SK-N-SH (cell line): ENCODE measurements at regions not wholly inside any gene's neighbourhood (a gene's known extent, or its start where the extent isn't known, plus 50 kb on each side); places are given as distances from the start of the nearest gene placed in this dataset.

Experiments
- EZH2phosphoT487 ChIP-seq: fragments of 200-600 bp; sonication (generic); IDR thresholded peaks from 2 replicates; pipeline ENCODE4 v1.6.1; 2017; ENCODE audit warnings: low read depth, mixed run types, mild to moderate bottlenecking, antibody characterized with exemption, moderate library complexity, borderline replicate concordance
- MXI1 ChIP-seq: IDR thresholded peaks from 2 replicates; pipeline ENCODE4 v1.6.1; 2012; ENCODE audit warnings: mild to moderate bottlenecking, low read depth, low read length, improper control_type of control experiment
- RCOR1 ChIP-seq: fragments of 150-350 bp; IDR thresholded peaks from 2 replicates; pipeline ENCODE4 v1.6.1; 2017; ENCODE audit warnings: antibody characterized with exemption, low read length
- SMC3 ChIP-seq: IDR thresholded peaks from 2 replicates; pipeline ENCODE4 v1.6.1; 2012; ENCODE audit warnings: low read depth, low read length, improper control_type of control experiment
- TCF12 ChIP-seq: IDR thresholded peaks from 2 replicates; pipeline ENCODE4 v1.4.0; 2012
- USF2 ChIP-seq: fragments of 150-350 bp; IDR thresholded peaks from 2 replicates; pipeline ENCODE4 v1.6.1; 2017; ENCODE audit warnings: antibody characterized with exemption, low read length, low read depth, borderline replicate concordance

- TF ChIP-seq EZH2phosphoT487 = no peak
- TF ChIP-seq USF2 = no peak
- TF ChIP-seq RCOR1 = no peak
- TF ChIP-seq MXI1 = no peak
- TF ChIP-seq SMC3 = no peak
- TF ChIP-seq TCF12 = no peak
Observed at GRCh38 chr13:65093357-65093756, 2136.8 kb downstream of the PCDH9 start.
